HG02938 (cell line): ENCODE measurements at regions not wholly inside any gene's neighbourhood (a gene's known extent, or its start where the extent isn't known, plus 50 kb on each side); places are given as distances from the start of the nearest gene placed in this dataset.
"Not testable (repeated sequence)": the region's sequence is repeated elsewhere in the genome, so short reads cannot be mapped to it uniquely, and the experiment has no call there.

ENCODE experiments used
- ATAC-seq: cut with Tn5 transposase; IDR thresholded peaks from one replicate; pipeline ENCODE4 v1.9.1; 2021; ENCODE audit warnings: mild to moderate bottlenecking, moderate library complexity; ENCODE audit not compliant: unreplicated experiment

GRCh38 chr5:54885636-54886035 lies 99.8 kb downstream of the ESM1 start:
- no peak for ATAC-seq

GRCh38 chr5:54884195-54884536 lies 101.2 kb downstream of the ESM1 start:
- ATAC-seq, result no peak

- ATAC-seq, result no peak
These were observed 101.8 kb downstream of the ESM1 start for GRCh38 chr5:54883374-54884194.

- ATAC-seq, result no peak
These were observed 102.6 kb downstream of the ESM1 start for GRCh38 chr5:54882841-54883240.

GRCh38 chr5:54882101-54882500 lies 103.3 kb downstream of the ESM1 start:
- ATAC-seq, result no peak

- no peak for ATAC-seq
These were observed 103.9 kb downstream of the ESM1 start for GRCh38 chr5:54881286-54882005.

GRCh38 chr5:54876976-54877375 lies 108.4 kb downstream of the ESM1 start:
- no peak for ATAC-seq

GRCh38 chr5:54876556-54876955 lies 108.8 kb downstream of the ESM1 start:
- no peak for ATAC-seq

GRCh38 chr5:54874337-54875021 lies 110.9 kb downstream of the ESM1 start:
- no peak for ATAC-seq

- ATAC-seq, result no peak
These were observed 111.7 kb downstream of the ESM1 start for GRCh38 chr5:54873691-54874090.

GRCh38 chr5:54872810-54873209 lies 112.6 kb downstream of the ESM1 start:
- no peak for ATAC-seq

- no peak for ATAC-seq
These were observed 115.1 kb downstream of the ESM1 start for GRCh38 chr5:54870271-54870670.

GRCh38 chr5:54869691-54870090 lies 115.7 kb downstream of the ESM1 start:
- no peak for ATAC-seq

GRCh38 chr5:54868511-54869483 lies 116.6 kb downstream of the ESM1 start:
- ATAC-seq, result peak; percentile 45

GRCh38 chr5:54867310-54867944 lies 118.0 kb downstream of the ESM1 start:
- ATAC-seq, result no peak

GRCh38 chr5:54864911-54865515 lies 120.4 kb downstream of the ESM1 start:
- ATAC-seq, result not testable (repeated sequence)

GRCh38 chr5:54862036-54862435 lies 123.4 kb downstream of the ESM1 start:
- no peak for ATAC-seq

GRCh38 chr5:54861212-54861894 lies 124.0 kb downstream of the ESM1 start:
- no peak for ATAC-seq

- ATAC-seq, result no peak
These were observed 125.1 kb downstream of the ESM1 start for GRCh38 chr5:54860321-54860720.
